Smooth muscle cell (in vitro differentiated cells): ENCODE measurements at regions not wholly inside any gene's neighbourhood (a gene's known extent, or its start where the extent isn't known, plus 50 kb on each side); places are given as distances from the start of the nearest gene placed in this dataset.

ENCODE experiments used
- DNase-seq: peaks from one replicate; lab custom pipeline; 2025; ENCODE audit not compliant: unreplicated experiment; lab: John Stamatoyannopoulos, UW
- H2AFZ ChIP-seq: fragments of 200-600 bp; sonication (generic); 2 replicates; pipeline ENCODE4 v1.6.0; 2016; ENCODE audit warnings: antibody characterized with exemption, low read depth, mild to moderate bottlenecking
- H3F3A ChIP-seq: fragments of 200-600 bp; sonication (generic); 2 replicates; pipeline ENCODE4 v1.6.0; 2017; ENCODE audit warnings: antibody characterized with exemption, low read depth
- H3K27ac ChIP-seq: fragments of 200-600 bp; sonication (generic); 2 replicates; pipeline ENCODE4 v1.5.1; 2016; ENCODE audit warnings: low read depth, mild to moderate bottlenecking
- H3K27me3 ChIP-seq: fragments of 200-600 bp; sonication (generic); 2 replicates; pipeline ENCODE4 v1.6.1; 2016; ENCODE audit warnings: low read depth, mild to moderate bottlenecking
- H3K36me3 ChIP-seq: fragments of 200-600 bp; sonication (generic); 2 replicates; pipeline ENCODE4 v1.5.1; 2016; ENCODE audit warnings: low read depth
- H3K4me1 ChIP-seq: fragments of 200-600 bp; sonication (generic); 2 replicates; pipeline ENCODE4 v1.5.1; 2016; ENCODE audit warnings: low read depth
- H3K4me2 ChIP-seq: fragments of 200-600 bp; sonication (generic); 2 replicates; pipeline ENCODE4 v1.6.0; 2016; ENCODE audit warnings: mild to moderate bottlenecking
- H3K4me3 ChIP-seq: fragments of 200-600 bp; sonication (generic); 2 replicates; pipeline ENCODE4 v1.5.1; 2016; ENCODE audit warnings: mild to moderate bottlenecking
- H3K79me2 ChIP-seq: fragments of 200-600 bp; sonication (generic); 2 replicates; pipeline ENCODE4 v1.6.0; 2016; ENCODE audit warnings: low read depth, mild to moderate bottlenecking
- H3K9ac ChIP-seq: fragments of 200-600 bp; sonication (generic); 2 replicates; pipeline ENCODE4 v1.6.0; 2016; ENCODE audit warnings: low read depth
- H3K9me3 ChIP-seq: fragments of 200-600 bp; sonication (generic); replicated peaks from 2 replicates; pipeline ENCODE4 v1.5.1; 2016; ENCODE audit warnings: low read depth
- H4K20me1 ChIP-seq: fragments of 200-600 bp; sonication (generic); 2 replicates; pipeline ENCODE4 v1.6.0; 2016; ENCODE audit warnings: low read depth
- WGBS: methylation state at CpG from one replicate; pipeline ENCODE4 v1.1.7; 2016; ENCODE audit warnings: low lambda C conversion rate; 5-methylcytosine and 5-hydroxymethylcytosine counted together
- TF ChIP-seq, protein P1 (sequence below): fragments of 200-600 bp; sonication (generic); IDR thresholded peaks from 2 replicates; pipeline ENCODE4 v1.5.1; 2017; ENCODE audit warnings: borderline replicate concordance, mild to moderate bottlenecking, antibody characterized with exemption; ENCODE audit not compliant: insufficient read depth, poor library complexity, severe bottlenecking

DNA sequence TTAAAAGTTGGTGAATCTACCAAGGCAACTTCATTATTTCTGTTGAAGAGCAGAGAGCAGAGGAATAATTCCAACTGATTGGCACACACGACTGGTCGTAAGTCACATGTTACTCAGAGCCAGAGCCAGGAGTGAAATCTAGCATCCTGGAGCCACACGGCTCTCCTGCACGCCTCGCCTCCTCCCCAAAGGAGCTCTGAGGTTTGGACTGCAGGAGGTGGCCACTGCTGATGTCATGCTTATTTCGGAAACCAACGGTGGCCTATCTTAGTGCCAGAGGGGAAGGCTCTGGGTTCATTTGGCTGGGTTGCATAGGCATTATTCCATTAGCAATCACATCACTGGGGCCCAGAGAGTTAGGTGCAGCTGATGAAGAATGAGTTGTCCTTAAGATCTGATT, 123.5 kb upstream of the RALGAPA2 start:
- no peaks in the 10 kb centered on the region for H3K9me3 ChIP-seq
- no peaks in the 10 kb centered on the region for H3K36me3 ChIP-seq
- no peak overlapping the region for H3K27ac ChIP-seq
- H3F3A ChIP-seq: no peaks in the 10 kb centered on the region
- no peaks in the 10 kb centered on the region for H4K20me1 ChIP-seq
- no peaks in the 10 kb centered on the region for H3K4me1 ChIP-seq
- H2AFZ ChIP-seq: no peak overlapping the region
- WGBS: 86% methylated on average over 7 of the region's 7 CpGs
- DNase-seq: no peak
- H3K4me3 ChIP-seq: no peak overlapping the region
- no peak overlapping the region for H3K9ac ChIP-seq
- TF ChIP-seq, protein P1, sequence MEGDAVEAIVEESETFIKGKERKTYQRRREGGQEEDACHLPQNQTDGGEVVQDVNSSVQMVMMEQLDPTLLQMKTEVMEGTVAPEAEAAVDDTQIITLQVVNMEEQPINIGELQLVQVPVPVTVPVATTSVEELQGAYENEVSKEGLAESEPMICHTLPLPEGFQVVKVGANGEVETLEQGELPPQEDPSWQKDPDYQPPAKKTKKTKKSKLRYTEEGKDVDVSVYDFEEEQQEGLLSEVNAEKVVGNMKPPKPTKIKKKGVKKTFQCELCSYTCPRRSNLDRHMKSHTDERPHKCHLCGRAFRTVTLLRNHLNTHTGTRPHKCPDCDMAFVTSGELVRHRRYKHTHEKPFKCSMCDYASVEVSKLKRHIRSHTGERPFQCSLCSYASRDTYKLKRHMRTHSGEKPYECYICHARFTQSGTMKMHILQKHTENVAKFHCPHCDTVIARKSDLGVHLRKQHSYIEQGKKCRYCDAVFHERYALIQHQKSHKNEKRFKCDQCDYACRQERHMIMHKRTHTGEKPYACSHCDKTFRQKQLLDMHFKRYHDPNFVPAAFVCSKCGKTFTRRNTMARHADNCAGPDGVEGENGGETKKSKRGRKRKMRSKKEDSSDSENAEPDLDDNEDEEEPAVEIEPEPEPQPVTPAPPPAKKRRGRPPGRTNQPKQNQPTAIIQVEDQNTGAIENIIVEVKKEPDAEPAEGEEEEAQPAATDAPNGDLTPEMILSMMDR: no peak
- peaks cover 26% of the 10 kb centered on the region for H3K27me3 ChIP-seq
- H3K79me2 ChIP-seq: no peaks in the 10 kb centered on the region
- H3K4me2 ChIP-seq: no peak overlapping the region

DNA sequence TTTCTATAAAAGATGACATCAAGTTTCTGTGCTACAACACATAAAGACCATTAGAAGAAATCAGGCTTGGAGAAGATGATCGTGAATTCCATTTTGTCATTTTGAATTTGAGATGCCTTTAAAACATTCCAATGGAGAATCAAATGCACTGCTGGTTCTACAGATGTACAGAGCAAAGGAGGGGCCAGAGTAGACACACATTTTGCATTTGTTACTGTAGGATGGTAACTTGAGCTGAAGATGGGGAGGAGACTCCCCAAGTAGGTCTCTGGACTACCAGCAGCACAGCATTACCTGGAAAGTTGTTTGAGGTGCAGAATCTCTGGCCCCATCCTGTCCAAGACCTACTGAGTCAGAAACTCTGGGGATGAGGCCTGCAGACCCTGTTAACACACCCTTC, 121.6 kb upstream of the RALGAPA2 start:
- no peak overlapping the region for H3K4me2 ChIP-seq
- no peak overlapping the region for H3K27ac ChIP-seq
- no peaks in the 10 kb centered on the region for H3K9me3 ChIP-seq
- H3K79me2 ChIP-seq: no peaks in the 10 kb centered on the region
- peaks cover 26% of the 10 kb centered on the region for H3K27me3 ChIP-seq
- no peaks in the 10 kb centered on the region for H3K36me3 ChIP-seq
- DNase-seq: no peak
- WGBS: 83% methylated on average over 1 of the region's 1 CpG
- no peaks in the 10 kb centered on the region for H3K4me1 ChIP-seq
- no peak overlapping the region for H3K9ac ChIP-seq
- H3K4me3 ChIP-seq: no peak overlapping the region
- no peaks in the 10 kb centered on the region for H4K20me1 ChIP-seq
- H2AFZ ChIP-seq: no peak overlapping the region
- TF ChIP-seq, protein P1: no peak
- no peaks in the 10 kb centered on the region for H3F3A ChIP-seq

DNA sequence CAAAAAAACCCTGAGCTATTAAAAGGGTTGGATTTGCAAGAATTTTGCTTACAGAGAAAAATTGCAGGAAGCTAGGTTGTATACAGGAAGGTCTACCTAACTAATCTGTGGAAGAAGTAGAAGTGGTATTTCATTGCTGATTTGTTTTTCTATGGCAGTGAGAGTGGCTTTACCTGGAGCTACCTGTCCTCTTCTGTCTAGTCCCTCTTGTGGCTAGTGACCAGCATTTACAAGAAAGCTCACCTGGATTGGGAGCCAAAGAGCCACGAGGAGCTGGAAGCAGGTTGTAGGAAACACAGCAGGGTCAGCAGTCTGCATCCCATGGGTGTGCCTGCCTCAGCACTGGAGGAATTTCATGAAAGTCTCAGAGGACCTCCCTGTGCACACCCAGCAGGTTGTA, 120.3 kb upstream of the RALGAPA2 start:
- Histone ChIP-seq H3K27ac (no peak overlapping the region), H4K20me1 (no peaks in the 10 kb centered on the region), H3K36me3 (no peaks in the 10 kb centered on the region), H2AFZ (no peak overlapping the region), H3K4me3 (no peak overlapping the region), H3K9me3 (no peaks in the 10 kb centered on the region), H3K27me3 (peaks cover 26% of the 10 kb centered on the region), H3K4me1 (no peaks in the 10 kb centered on the region), H3F3A (no peaks in the 10 kb centered on the region), H3K9ac (no peak overlapping the region), H3K79me2 (no peaks in the 10 kb centered on the region), H3K4me2 (no peak overlapping the region)
- WGBS: 78% methylated on average over 1 of the region's 1 CpG
- DNase-seq: no peak
- TF ChIP-seq, protein P1: no peak

DNA sequence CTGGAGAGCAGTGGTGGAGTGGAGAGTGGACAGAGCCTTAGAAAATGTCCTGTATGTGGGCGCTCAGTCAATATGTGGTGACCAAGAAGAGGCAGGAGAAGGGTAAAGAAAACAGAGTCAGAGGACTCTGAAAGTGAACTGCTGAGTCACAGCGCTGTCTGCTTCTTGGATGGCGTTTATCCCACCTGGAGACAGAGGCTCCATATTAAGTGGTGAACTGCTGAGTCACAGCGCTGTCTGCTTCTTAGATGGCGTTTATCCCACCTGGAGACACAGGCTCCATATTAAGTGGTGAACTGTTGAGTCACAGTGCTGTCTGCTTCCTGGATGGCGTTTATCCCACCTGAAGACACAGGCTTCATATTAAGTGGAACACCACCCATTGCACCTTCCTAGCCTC, 119.3 kb upstream of the RALGAPA2 start:
- Histone ChIP-seq H3K9me3 (no peaks in the 10 kb centered on the region), H2AFZ (no peak overlapping the region), H3K27ac (no peak overlapping the region), H4K20me1 (no peaks in the 10 kb centered on the region), H3K36me3 (no peaks in the 10 kb centered on the region), H3K4me3 (no peak overlapping the region), H3K4me1 (no peaks in the 10 kb centered on the region), H3K79me2 (no peaks in the 10 kb centered on the region), H3F3A (no peaks in the 10 kb centered on the region), H3K27me3 (peaks cover 27% of the 10 kb centered on the region), H3K4me2 (no peak overlapping the region), H3K9ac (no peak overlapping the region)
- TF ChIP-seq, protein P1: no peak
- WGBS: 79% methylated on average over 6 of the region's 6 CpGs
- no peak for DNase-seq
